ENCODE measurements at regions not wholly inside any gene's neighbourhood (a gene's known extent, or its start where the extent isn't known, plus 50 kb on each side); places are given as distances from the start of the nearest gene placed in this dataset.

DNA sequence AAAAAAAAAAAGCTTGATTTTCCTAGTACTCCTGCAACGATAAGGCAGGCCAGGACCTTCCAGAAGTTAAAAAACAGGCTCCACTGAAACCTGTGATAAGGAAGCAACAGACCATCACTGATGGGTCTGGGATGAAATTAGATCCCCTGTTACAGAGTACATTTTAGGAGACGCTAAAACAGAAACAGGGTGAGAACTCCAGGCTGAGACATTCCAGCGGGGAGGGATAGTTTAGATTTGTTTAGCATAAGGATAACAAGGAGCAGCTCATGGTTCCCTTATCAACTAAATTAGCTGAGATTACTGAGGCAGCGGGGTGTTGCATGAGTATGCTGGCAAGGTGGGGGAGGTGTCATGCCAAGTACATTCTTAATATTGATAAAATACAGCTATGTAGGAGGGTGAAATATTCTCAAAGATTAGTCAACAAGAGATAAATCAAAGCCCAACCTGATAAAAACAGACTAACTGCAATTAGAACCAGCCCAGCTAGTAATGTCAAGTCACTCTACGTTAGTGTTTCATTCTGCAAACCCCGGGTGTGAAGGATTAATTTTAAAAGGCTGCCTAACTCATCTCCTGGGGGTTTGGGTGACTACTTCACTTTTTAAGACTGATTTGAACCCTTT, 75.0 kb upstream of the BZW1 start:
- H3K4me3 ChIP-seq (replicated peaks in 1 of 2; ENCODE audit: low read depth in 2 of 2, low read length in 2 of 2): no peak overlapping the region
- TF ChIP-seq, protein P1, sequence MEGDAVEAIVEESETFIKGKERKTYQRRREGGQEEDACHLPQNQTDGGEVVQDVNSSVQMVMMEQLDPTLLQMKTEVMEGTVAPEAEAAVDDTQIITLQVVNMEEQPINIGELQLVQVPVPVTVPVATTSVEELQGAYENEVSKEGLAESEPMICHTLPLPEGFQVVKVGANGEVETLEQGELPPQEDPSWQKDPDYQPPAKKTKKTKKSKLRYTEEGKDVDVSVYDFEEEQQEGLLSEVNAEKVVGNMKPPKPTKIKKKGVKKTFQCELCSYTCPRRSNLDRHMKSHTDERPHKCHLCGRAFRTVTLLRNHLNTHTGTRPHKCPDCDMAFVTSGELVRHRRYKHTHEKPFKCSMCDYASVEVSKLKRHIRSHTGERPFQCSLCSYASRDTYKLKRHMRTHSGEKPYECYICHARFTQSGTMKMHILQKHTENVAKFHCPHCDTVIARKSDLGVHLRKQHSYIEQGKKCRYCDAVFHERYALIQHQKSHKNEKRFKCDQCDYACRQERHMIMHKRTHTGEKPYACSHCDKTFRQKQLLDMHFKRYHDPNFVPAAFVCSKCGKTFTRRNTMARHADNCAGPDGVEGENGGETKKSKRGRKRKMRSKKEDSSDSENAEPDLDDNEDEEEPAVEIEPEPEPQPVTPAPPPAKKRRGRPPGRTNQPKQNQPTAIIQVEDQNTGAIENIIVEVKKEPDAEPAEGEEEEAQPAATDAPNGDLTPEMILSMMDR (IDR thresholded peaks at IDR 0.05; ENCODE audit: low read depth, low read length): no peak
- DNase-seq (ENCODE audit: low read depth in 2 of 2): peak in 1 of 2 donors; percentile 55

DNA sequence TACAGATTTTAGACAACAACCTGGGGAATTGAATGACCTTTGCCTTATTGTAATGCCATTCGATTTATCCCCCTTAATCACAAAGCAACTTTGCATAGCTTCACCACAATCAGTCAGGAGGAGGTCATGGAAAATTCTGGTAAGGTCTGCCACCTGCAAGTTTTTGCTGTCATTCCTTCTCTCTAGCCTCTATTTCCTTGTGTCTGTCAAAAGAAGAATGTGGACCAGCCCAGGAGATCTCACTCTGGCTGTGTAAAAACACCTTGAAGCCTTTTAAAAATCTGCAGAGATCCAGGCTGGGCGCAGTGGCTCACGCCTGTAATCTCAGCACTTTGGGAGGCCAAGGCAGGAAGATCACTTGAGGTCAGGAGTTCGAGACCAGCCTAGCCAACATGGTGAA, 74.1 kb upstream of the BZW1 start:
- no peak overlapping the region for H3K4me3 ChIP-seq (replicated peaks in 1 of 2; ENCODE audit: low read depth in 2 of 2, low read length in 2 of 2)
- TF ChIP-seq, protein P1 (IDR thresholded peaks at IDR 0.05; ENCODE audit: low read depth, low read length): no peak
- DNase-seq (ENCODE audit: low read depth in 2 of 2): no peak

DNA sequence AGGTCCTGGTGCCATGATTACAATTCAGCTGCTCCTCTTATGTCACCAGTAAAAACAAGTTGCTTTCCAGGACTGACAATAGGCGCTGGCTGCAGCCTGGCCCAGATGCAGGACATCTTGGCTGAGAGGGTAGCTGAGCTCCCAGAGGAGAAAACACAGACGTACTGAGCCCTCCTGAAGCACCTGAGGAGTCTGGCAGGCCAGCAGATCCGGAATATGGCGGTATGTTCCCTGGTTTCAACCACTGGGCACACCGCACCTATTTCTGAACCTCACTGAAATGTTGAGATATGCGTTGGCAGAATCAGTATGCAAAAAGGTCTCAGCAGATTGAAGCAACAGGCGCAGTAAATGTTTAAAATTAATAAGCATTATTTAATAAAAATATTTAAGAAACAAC, 73.1 kb upstream of the BZW1 start:
- H3K4me3 ChIP-seq (replicated peaks in 1 of 2; ENCODE audit: low read depth in 2 of 2, low read length in 2 of 2): no peak overlapping the region
- TF ChIP-seq, protein P1 (IDR thresholded peaks at IDR 0.05; ENCODE audit: low read depth, low read length): no peak
- DNase-seq (ENCODE audit: low read depth in 2 of 2): no peak

DNA sequence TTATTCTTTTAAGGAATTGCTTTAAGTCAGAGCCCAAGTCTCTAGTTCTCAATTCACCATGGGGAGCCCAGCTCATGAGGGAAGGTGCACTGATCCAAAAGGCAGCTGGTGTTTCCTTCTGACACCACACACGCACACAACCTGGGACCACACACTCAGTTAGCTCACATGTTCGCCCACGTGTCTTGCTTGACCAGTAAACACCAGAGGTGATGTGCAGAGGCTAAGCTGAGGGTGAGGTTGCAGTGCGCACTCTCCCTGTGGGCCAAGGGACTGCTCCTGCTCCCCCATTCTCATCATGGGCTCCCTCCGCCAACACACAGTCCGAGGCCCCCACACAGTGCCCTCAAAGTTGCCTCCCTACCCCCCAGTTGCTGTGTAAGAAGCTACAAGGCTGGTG, 70.8 kb upstream of the BZW1 start:
- H3K4me3 ChIP-seq (replicated peaks in 1 of 2; ENCODE audit: low read depth in 2 of 2, low read length in 2 of 2): no peak overlapping the region
- TF ChIP-seq, protein P1 (IDR thresholded peaks at IDR 0.05; ENCODE audit: low read depth, low read length): no peak
- DNase-seq (ENCODE audit: low read depth in 2 of 2): no peak

DNA sequence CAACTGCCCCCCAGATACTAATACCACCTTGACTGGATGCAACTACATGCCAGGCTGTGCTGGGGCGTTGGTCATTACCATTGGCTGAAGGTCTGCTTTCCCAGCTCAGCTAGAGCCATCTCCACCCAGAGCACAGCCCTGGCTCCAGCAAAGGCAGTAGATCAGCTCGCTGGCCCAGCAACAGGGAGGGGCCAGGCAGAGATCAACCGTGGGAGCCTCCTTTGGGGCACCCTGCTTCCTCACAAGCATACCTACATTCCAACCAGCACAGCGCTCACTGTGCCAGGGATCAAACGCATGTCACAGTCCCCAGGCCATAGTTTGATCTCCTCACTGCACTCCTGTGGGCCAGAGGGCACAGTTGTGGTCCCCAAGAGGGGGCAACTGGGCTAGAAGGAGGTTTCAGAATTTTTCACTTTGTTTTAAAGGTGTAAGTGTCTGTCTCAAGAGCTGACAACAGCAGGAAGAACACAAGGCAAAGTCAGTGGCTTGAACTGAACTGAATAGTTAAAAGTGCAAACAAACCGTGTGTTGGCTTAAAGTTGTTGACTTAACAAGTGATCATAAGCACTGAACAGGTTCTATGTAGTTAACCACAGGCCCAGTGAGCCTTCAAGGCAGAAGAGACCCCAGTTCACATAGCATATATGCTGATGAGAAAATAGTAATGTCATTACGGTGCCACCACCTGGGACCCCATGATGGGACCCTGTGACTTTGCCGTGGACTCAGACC, 70.1 kb upstream of the BZW1 start:
- no peak overlapping the region for H3K4me3 ChIP-seq (replicated peaks in 1 of 2; ENCODE audit: low read depth in 2 of 2, low read length in 2 of 2)
- TF ChIP-seq, protein P1 (IDR thresholded peaks at IDR 0.05; ENCODE audit: low read depth, low read length): no peak
- DNase-seq (ENCODE audit: low read depth in 2 of 2): no peak

DNA sequence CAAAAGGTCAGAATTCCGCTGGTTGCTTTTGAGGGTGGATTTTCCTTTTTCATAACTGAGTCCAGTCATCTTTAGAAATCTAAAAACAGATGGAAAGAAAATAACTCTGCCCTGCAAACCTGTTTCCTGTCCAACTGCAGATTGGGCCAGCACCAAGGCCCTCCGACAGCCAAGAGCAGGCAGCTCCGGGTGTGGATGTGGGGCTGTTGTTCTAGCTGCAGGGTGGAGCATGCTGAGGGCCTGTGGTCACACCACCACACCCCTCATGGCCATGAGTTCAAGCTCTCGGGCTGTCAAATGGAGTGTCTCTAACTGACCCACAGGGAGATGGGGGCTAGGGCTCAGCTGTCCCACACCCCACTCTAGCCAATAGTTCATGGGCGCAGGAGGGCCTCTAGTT, 69.3 kb upstream of the BZW1 start:
- H3K4me3 ChIP-seq (replicated peaks in 1 of 2; ENCODE audit: low read depth in 2 of 2, low read length in 2 of 2): no peak overlapping the region
- peak; percentile 66 to 90 for DNase-seq (ENCODE audit: low read depth in 2 of 2)
- TF ChIP-seq, protein P1 (IDR thresholded peaks at IDR 0.05; ENCODE audit: low read depth, low read length): no peak
